Heart right ventricle (tissue), 16 donors: ENCODE measurements at regions not wholly inside any gene's neighbourhood (a gene's known extent, or its start where the extent isn't known, plus 50 kb on each side); places are given as distances from the start of the nearest gene placed in this dataset.

ENCODE experiments used
- ATAC-seq, 8 donors: fragments of 200-7000 bp; cut with Tn5 transposase; one replicate each; pipeline ENCODE4 v1.9.1; 2020; ENCODE audit warnings: mild to moderate bottlenecking in 8 of 8, moderate library complexity in 8 of 8, moderate number of reproducible peaks in 1 of 8
- DNase-seq, 2 donors: peaks; one replicate each; pipeline ENCODE4 v3.0.0-alpha.2; 2020
- H3K27ac ChIP-seq, 10 donors: fragments of 200-600 bp; sonication (generic) in 2 of 10; one replicate each; pipeline versions ENCODE4 v1.5.0 to v1.8.0; 2020 to 2022; ENCODE audit warnings: mild to moderate bottlenecking in 3 of 10
- H3K27me3 ChIP-seq, 7 donors: fragments of 200-600 bp; one replicate each; pipeline ENCODE4 v1.8.0; 2021 to 2022; ENCODE audit warnings: mild to moderate bottlenecking in 2 of 7
- H3K36me3 ChIP-seq, 9 donors: fragments of 200-600 bp; sonication (generic) in 1 of 9; one replicate each; pipeline versions ENCODE4 v1.5.0 to v1.8.0; 2020 to 2022; ENCODE audit warnings: mild to moderate bottlenecking in 2 of 9
- H3K4me1 ChIP-seq, 9 donors: fragments of 200-600 bp; sonication (generic) in 1 of 9; one replicate each; pipeline versions ENCODE4 v1.5.0 to v1.8.0; 2020 to 2022; ENCODE audit warnings: mild to moderate bottlenecking in 4 of 9
- H3K4me3 ChIP-seq, 10 donors: fragments of 200-600 bp; sonication (generic) in 2 of 10; one replicate each; pipeline versions ENCODE4 v1.5.0 to v1.8.0; 2020 to 2022; ENCODE audit warnings: mild to moderate bottlenecking in 7 of 10, moderate library complexity in 2 of 10
- H3K9me3 ChIP-seq, 11 donors: fragments of 200-600 bp in 10 of 11; sonication (generic) in 2 of 11; one replicate each; pipeline versions ENCODE4 v1.5.0 to v1.8.0; 2013 to 2022; ENCODE audit warnings: mild to moderate bottlenecking in 2 of 11, control low read depth in 1 of 11, moderate library complexity in 1 of 11
- CTCF ChIP-seq, 9 donors: fragments of 200-600 bp; sonication (generic) in 2 of 9; IDR thresholded peaks; one replicate each; pipeline versions ENCODE4 v1.5.0 to v1.8.0; 2021 to 2022; ENCODE audit warnings: antibody characterized with exemption in 9 of 9, mild to moderate bottlenecking in 5 of 9, moderate library complexity in 1 of 9
- WGBS, 2 donors: extraction: QIAGEN DNeasy Blood & Tissue Kit; methylation state at CpG; one replicate each; pipeline ENCODE4 v1.1.7; 2013; ENCODE audit warnings: inconsistent platforms in 1 of 2; 5-methylcytosine and 5-hydroxymethylcytosine counted together
- intact Hi-C, 10 donors: fragments of 100-400 bp; cut with DNase I; formaldehyde crosslinking; loops; one replicate each; pipeline versions ENCODE4 v1.11.1 to v1.14.2; 2022
- donor health status: Arrhythmogenic right ventricular cardiomyopathy.
- donor health status: ischemic (EF 13 %, LVEDD 7.1; RV severe dilation, severe dysfunction).
- donor health status: healthy with polysubstance abuse.
- donor health status: DM: no; HTN: yes; CAD: no.
- donor health status: DM: no; HTN: no; CAD: no.
- donor health status: ischemic (EF 25% LVEDD 6.9; RV normal size, moderate dysfunction).
- donor health status: ischemic (EF 25% LVEDD 5.7; RV mildly dilated, moderate dysfunction).
- donor health status: healthy.
- donor health status: DM: yes; HTN: yes; CAD: no.
- donor health status: Ischemic cardiomyopathy.
- donor health status: ischemic (EF 35%, LVEDD 5.7; RV mildly dilated, moderate dysfunction).
- donor health status: nonischemic (EF 11% LVEDD 7.7; RV severe dilation, severe dysfunction).
- donor health status: DM: yes; HTN: yes; CAD: no.
- donor health status: PGD.
- donor health status: ischemic (EF 29% LVEDD 5.4; RV normal size, mild dysfunction).
- donor health status: nonischemic (EF 23%, LVEDD 6.1; RV moderate dilation, normal function).

DNA sequence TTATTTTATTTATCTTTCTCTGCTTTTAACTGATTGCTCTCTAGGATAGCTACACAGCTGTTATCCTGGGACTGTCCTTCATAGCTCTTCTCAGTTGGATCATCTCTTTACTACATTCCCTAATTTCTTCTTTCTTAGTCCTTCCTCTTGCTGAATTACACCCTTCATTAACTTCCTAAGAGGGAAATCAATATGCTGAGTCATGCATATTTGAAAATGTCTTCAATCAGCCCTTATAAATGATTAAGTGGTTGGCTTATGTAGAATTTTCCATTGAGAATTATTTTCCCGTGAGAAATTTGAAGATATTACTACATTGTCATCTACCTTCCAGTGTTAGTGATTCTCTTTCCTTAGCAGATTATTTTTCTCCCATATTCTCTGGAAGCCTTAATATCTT is 214.2 kb downstream of the SOCS6 start:
- intact Hi-C loops = no loop called here
- Histone ChIP-seq H3K9me3 (no peaks in the 10 kb centered on the region), H3K4me3 (no peak overlapping the region), H3K4me1 (no peaks in the 10 kb centered on the region), H3K27me3 (peaks cover 0 to 36% (median 8%) of the 10 kb centered on the region in 7 donors), H3K36me3 (no peaks in the 10 kb centered on the region), H3K27ac (no peak overlapping the region)
- no peak for DNase-seq
- 92 to 95% methylated on average over 1 of the region's 1 CpG for WGBS, 2 donors
- TF ChIP-seq CTCF (IDR thresholded peaks at IDR 0.05) = no peak
- no peak for ATAC-seq

GRCh38 chr18:70501358-70501757 is 212.5 kb downstream of the SOCS6 start:
- intact Hi-C loops = no loop called here
- ATAC-seq = no peak
- no peaks in the 10 kb centered on the region for H3K9me3 ChIP-seq
- H3K27ac ChIP-seq = no peak overlapping the region
- 65 to 70% methylated on average over 4 of the region's 4 CpGs for WGBS, 2 donors
- H3K4me3 ChIP-seq = no peak overlapping the region
- peaks cover 0 to 29% (median 8%) of the 10 kb centered on the region in 7 donors for H3K27me3 ChIP-seq
- no peaks in the 10 kb centered on the region for H3K4me1 ChIP-seq
- H3K36me3 ChIP-seq = no peaks in the 10 kb centered on the region
- TF ChIP-seq CTCF (IDR thresholded peaks at IDR 0.05) = no peak
- no peak for DNase-seq

- Histone ChIP-seq H3K36me3 (no peaks in the 10 kb centered on the region), H3K4me3 (no peak overlapping the region), H3K27me3 (peaks cover 0 to 25% (median 8%) of the 10 kb centered on the region in 7 donors), H3K27ac (no peak overlapping the region), H3K4me1 (no peaks in the 10 kb centered on the region), H3K9me3 (no peaks in the 10 kb centered on the region)
- TF ChIP-seq CTCF (IDR thresholded peaks at IDR 0.05) = no peak
- ATAC-seq = no peak
- intact Hi-C loops = no loop called here
- 85 to 88% methylated on average over 2 of the region's 2 CpGs for WGBS, 2 donors
- no peak for DNase-seq
These were observed 211.9 kb downstream of the SOCS6 start for GRCh38 chr18:70500748-70501147.

DNA sequence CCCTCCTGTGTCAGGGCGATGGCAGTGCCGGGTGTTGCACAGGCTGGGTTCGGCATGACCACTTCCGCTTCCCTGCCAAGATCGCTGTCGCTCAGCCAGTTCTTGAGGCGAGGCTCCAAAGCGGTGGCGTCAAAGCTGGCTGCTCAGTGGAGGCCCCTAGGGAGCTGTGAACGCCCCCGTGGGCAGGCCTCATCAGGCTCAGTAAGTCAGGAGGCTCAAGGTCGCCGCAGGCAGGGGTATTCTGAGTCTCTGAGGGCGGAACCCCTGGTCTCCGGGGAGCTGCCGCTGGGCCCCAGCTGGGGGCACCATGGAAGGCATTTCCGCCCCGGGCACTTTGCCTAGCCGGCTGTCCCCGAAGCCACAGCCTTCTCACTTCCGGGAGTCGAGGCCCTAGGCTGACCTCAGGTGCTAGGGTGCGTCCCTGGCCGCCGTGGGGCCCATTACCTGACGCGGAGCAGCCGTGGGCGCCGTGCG is 210.4 kb downstream of the SOCS6 start:
- Histone ChIP-seq H3K36me3 (no peaks in the 10 kb centered on the region), H3K27me3 (peaks cover 0 to 10% (median 3%) of the 10 kb centered on the region in 7 donors), H3K27ac (no peak overlapping the region), H3K4me3 (no peak overlapping the region), H3K9me3 (no peaks in the 10 kb centered on the region), H3K4me1 (no peaks in the 10 kb centered on the region)
- intact Hi-C loops = no loop called here
- ATAC-seq (no peak), DNase-seq (no peak)
- no peak for TF ChIP-seq CTCF (IDR thresholded peaks at IDR 0.05)
- 77 to 82% methylated on average over 31 of the region's 31 CpGs for WGBS, 2 donors
